A549 (cell line): ENCODE measurements at regions not wholly inside any gene's neighbourhood (a gene's known extent, or its start where the extent isn't known, plus 50 kb on each side); places are given as distances from the start of the nearest gene placed in this dataset.
A peak's percentile ranks its signal among the peaks of the same experiment; 100 is the strongest.

ENCODE experiments used
- ATAC-seq, 2 experiments: fragments of 200-7000 bp in 1 of 2; fragments of >200 bp in 1 of 2; cut with Nextera tagmentation in 1 of 2; cut with Tn5 transposase in 1 of 2; 3 replicates each; pipeline versions ENCODE4 v1.8.0 to v1.9.1; 2018 to 2020; ENCODE audit warnings: mild to moderate bottlenecking in 1 of 2, moderate library complexity in 1 of 2
- CTCF ChIA-PET: fragments of 300-600 bp; sonication (Branson Sonifier 250); formaldehyde crosslinking; extraction: SDS; loops from one replicate; lab custom pipeline; 2021; ENCODE audit warnings: antibody characterized with exemption, inconsistent platforms; lab: Yijun Ruan, JAX
- POLR2A ChIA-PET: fragments of 350-600 bp; formaldehyde crosslinking; extraction: SDS; loops from one replicate; lab custom pipeline; 2021; ENCODE audit warnings: antibody characterized with exemption, inconsistent platforms; lab: Yijun Ruan, JAX
- DNase-seq, 2 experiments: peaks; one replicate each; pipeline versions ENCODE4 v3.0.0 to v3.0.0-alpha.2; 2011 to 2016; ENCODE audit warnings: low read depth in 1 of 2, low spot score in 1 of 2
- FAIRE-seq: peaks from 2 replicates; lab custom pipeline; 2011; peaks lifted over from hg19 to GRCh38; lab: Jason Lieb, UNC
- H3K27ac ChIP-seq, 2 experiments: fragments of >200 bp; sonication (Bioruptor Twin); formaldehyde crosslinking; 3 replicates each; pipeline ENCODE4 v1.5.1; 2016 to 2017
- H3K4me1 ChIP-seq: fragments of >200 bp; sonication (Bioruptor Twin); formaldehyde crosslinking; 3 replicates; pipeline ENCODE4 v1.6.1; 2016
- H3K4me2 ChIP-seq: fragments of >200 bp; sonication (Bioruptor Twin); formaldehyde crosslinking; 3 replicates; pipeline ENCODE4 v1.6.1; 2016
- H3K4me3 ChIP-seq: fragments of >200 bp; sonication (Bioruptor Twin); formaldehyde crosslinking; 3 replicates; pipeline ENCODE4 v1.5.1; 2016
- H3K9me3 ChIP-seq: fragments of >200 bp; sonication (Bioruptor Twin); formaldehyde crosslinking; 3 replicates; pipeline ENCODE4 v1.6.1; 2016
- CBX2 ChIP-seq: fragments of 200-600 bp; sonication (generic); IDR thresholded peaks from 2 replicates; pipeline ENCODE4 v1.6.1; 2016; ENCODE audit warnings: low read depth, mild to moderate bottlenecking, borderline replicate concordance
- CBX8 ChIP-seq: fragments of 200-600 bp; sonication (generic); IDR thresholded peaks from 2 replicates; pipeline ENCODE4 v1.6.1; 2016
- CEBPB ChIP-seq, 2 experiments: fragments of >200 bp in 1 of 2; sonication (Bioruptor Twin) in 1 of 2; formaldehyde crosslinking in 1 of 2; IDR thresholded peaks; 2 replicates each; pipeline ENCODE4 v1.6.1; 2012 to 2016
- CHD4 ChIP-seq: fragments of 200-600 bp; sonication (generic); IDR thresholded peaks from 2 replicates; pipeline ENCODE4 v1.6.1; 2016; ENCODE audit warnings: antibody characterized with exemption, mild to moderate bottlenecking, borderline replicate concordance
- CTCF ChIP-seq: fragments of >200 bp; sonication (Bioruptor Twin); formaldehyde crosslinking; IDR thresholded peaks from 3 replicates; pipeline ENCODE4 v1.5.1; 2016
- EHMT2 ChIP-seq: fragments of 200-600 bp; sonication (generic); IDR thresholded peaks from 2 replicates; pipeline ENCODE4 v1.6.1; 2016; ENCODE audit warnings: antibody characterized with exemption, low read depth, mild to moderate bottlenecking, moderate library complexity
- EP300 ChIP-seq, 2 experiments: fragments of >200 bp; sonication (Bioruptor Twin); formaldehyde crosslinking; IDR thresholded peaks; 2 replicates in 1 of 2; 3 replicates in 1 of 2; pipeline ENCODE4 v1.6.1; 2016 to 2017
- HDAC2 ChIP-seq: fragments of 200-600 bp; sonication (generic); IDR thresholded peaks from 2 replicates; pipeline ENCODE4 v1.6.1; 2016
- HEYL ChIP-seq: fragments of 250-450 bp; sonication (Bioruptor Pico); IDR thresholded peaks from 2 replicates; pipeline ENCODE4 v1.8.0; 2021; ENCODE audit warnings: mild to moderate bottlenecking, moderate library complexity
- HMGXB4 ChIP-seq: fragments of 250-450 bp; sonication (Bioruptor Pico); IDR thresholded peaks from 2 replicates; pipeline ENCODE4 v1.5.0; 2021; ENCODE audit warnings: mild to moderate bottlenecking, moderate library complexity, borderline replicate concordance
- MAFK ChIP-seq: fragments of 450-650 bp; IDR thresholded peaks from 2 replicates; pipeline ENCODE4 v1.6.1; 2014; ENCODE audit not compliant: partially characterized antibody
- MAZ ChIP-seq: fragments of 150-350 bp; IDR thresholded peaks from 2 replicates; pipeline ENCODE4 v1.6.1; 2014; ENCODE audit warnings: antibody characterized with exemption, low read depth, low read length, borderline replicate concordance
- PBX3 ChIP-seq: IDR thresholded peaks from 2 replicates; pipeline ENCODE4 v1.6.1; 2012
- POLR2A ChIP-seq: IDR thresholded peaks from 2 replicates; pipeline ENCODE4 v1.6.1; 2012; ENCODE audit warnings: mild to moderate bottlenecking, low read length
- RAD21 ChIP-seq, 2 experiments: fragments of >200 bp in 1 of 2; sonication (Bioruptor Twin) in 1 of 2; formaldehyde crosslinking in 1 of 2; IDR thresholded peaks in 1 of 2; conservative IDR thresholded peaks in 1 of 2; 2 replicates in 1 of 2; 3 replicates in 1 of 2; pipeline ENCODE4 v1.6.1; 2012 to 2018; ENCODE audit warnings: inconsistent platforms in 1 of 2
- RARB ChIP-seq: fragments of 250-450 bp; sonication (Bioruptor Pico); IDR thresholded peaks from 2 replicates; pipeline ENCODE4 v1.8.0; 2021; ENCODE audit warnings: mild to moderate bottlenecking, moderate library complexity
- SMC3 ChIP-seq: fragments of >200 bp; sonication (Bioruptor Twin); formaldehyde crosslinking; IDR thresholded peaks from 3 replicates; pipeline ENCODE4 v1.6.1; 2018; ENCODE audit warnings: inconsistent platforms
- SREBF2 ChIP-seq: fragments of 450-650 bp; IDR thresholded peaks from 2 replicates; pipeline ENCODE4 v1.6.1; 2014; ENCODE audit warnings: mild to moderate bottlenecking, moderate library complexity
- TP53 ChIP-seq: fragments of 250-450 bp; sonication (Bioruptor Pico); IDR thresholded peaks from 2 replicates; pipeline ENCODE4 v1.5.0; 2021; ENCODE audit warnings: mild to moderate bottlenecking, moderate library complexity
- WGBS: methylation state at CpG from one replicate; pipeline ENCODE4 v1.1.6; 2017; ENCODE audit errors: missing lambda C conversion rate; 5-methylcytosine and 5-hydroxymethylcytosine counted together
- TF ChIP-seq, protein P1 (sequence below): IDR thresholded peaks from 2 replicates; pipeline ENCODE4 v1.6.1; 2012; ENCODE audit warnings: low read depth, borderline replicate concordance

- POLR2A ChIA-PET, result no interaction called here
Measured at GRCh38 chr11:19398273-19398672, 157.5 kb upstream of the E2F8 start.

GRCh38 chr11:19395050-19395449, 154.3 kb upstream of the E2F8 start:
- Histone ChIP-seq H3K4me1 (peaks cover 9% of the 10 kb centered on the region; the same call in 1 of the 3 replicates), H3K27ac (no peak overlapping the region), H3K4me2 (no peak overlapping the region), H3K4me3 (no peak overlapping the region), H3K9me3 (no peaks in the 10 kb centered on the region)
- WGBS, result 63% methylated on average over 3 of the region's 3 CpGs
- ChIA-PET POLR2A (no interaction called here), CTCF (interaction anchor here (1.0 kb wide), 1 partner anchor 324 kb away, joined by 3 read pairs; no protein-coding TSS in a partner anchor)
- no peak for TF ChIP-seq CHD4
- FAIRE-seq (no peak), ATAC-seq (no peak), DNase-seq (no peak)

More at GRCh38 chr11:19398273-19398672, 157.5 kb upstream of the E2F8 start:
- Histone ChIP-seq H3K4me2 (peak overlapping the region; percentile 32; the same call in 1 of the 3 replicates), H3K27ac (no peak overlapping the region), H3K4me1 (peaks cover 9% of the 10 kb centered on the region; the same call in 1 of the 3 replicates), H3K9me3 (no peaks in the 10 kb centered on the region), H3K4me3 (no peak overlapping the region)
- ATAC-seq (no peak), FAIRE-seq (no peak), DNase-seq (no peak)
- 68% methylated on average over 5 of the region's 5 CpGs for whole genome bisulfite sequencing
- CTCF ChIA-PET, result interaction anchor here (0.9 to 2.1 kb wide), 2 partner anchors 8 to 74 kb away, joined by 3 to 5 read pairs; no protein-coding TSS in a partner anchor
- TF ChIP-seq PBX3 (no peak), HEYL (no peak), CTCF (no peak)

DNA sequence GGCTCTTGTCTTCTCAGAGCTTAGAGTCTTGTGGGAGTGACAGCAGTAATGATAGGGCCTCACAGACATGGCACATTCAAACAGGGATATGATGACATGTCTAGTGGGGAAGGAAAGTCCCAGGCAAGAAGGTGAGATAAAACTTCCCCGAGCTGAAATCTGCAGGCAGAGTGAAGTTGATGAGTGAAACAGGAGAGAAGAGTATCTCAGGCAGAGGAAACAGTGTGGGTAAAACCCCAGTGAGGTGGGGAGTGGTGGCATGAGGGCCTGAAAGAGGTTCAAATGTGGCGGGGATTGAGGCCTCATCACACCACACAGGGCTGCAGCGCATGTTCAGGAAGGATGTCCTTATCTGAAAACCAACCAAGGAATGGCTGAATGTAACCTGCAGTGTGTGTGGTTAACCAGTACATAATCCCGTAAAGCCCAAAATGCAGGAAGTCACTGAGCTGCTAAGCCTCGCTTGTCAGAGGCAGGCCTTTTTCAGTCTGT, 153.8 kb upstream of the E2F8 start:
- TF ChIP-seq POLR2A, result no peak
- TF ChIP-seq MAFK, result no peak
- TF ChIP-seq SREBF2, result no peak
- TF ChIP-seq CEBPB (IDR thresholded peaks at IDR 0.05), result no peak
- TF ChIP-seq SMC3, result no peak
- TF ChIP-seq CBX8, result no peak
- TF ChIP-seq, protein P1, sequence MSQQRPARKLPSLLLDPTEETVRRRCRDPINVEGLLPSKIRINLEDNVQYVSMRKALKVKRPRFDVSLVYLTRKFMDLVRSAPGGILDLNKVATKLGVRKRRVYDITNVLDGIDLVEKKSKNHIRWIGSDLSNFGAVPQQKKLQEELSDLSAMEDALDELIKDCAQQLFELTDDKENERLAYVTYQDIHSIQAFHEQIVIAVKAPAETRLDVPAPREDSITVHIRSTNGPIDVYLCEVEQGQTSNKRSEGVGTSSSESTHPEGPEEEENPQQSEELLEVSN, result no peak
- no peak for TF ChIP-seq TP53 (CRISPR knock-in tag)
- TF ChIP-seq RAD21 (conservative IDR thresholded peaks at IDR 0.05 in 1 of 2, IDR thresholded peaks at IDR 0.05 in 1 of 2), result no peak
- no peak for TF ChIP-seq EHMT2
- no peak for TF ChIP-seq RARB (CRISPR knock-in tag)
- no peak for TF ChIP-seq HDAC2
- no peak for TF ChIP-seq EP300 (IDR thresholded peaks at IDR 0.05)
- TF ChIP-seq PBX3, result no peak
- TF ChIP-seq HMGXB4 (CRISPR knock-in tag), result no peak
- TF ChIP-seq MAZ, result no peak
- TF ChIP-seq CBX2, result no peak
- 67% methylated on average over 5 of the region's 5 CpGs for WGBS

More for the DNA sequence above, 153.8 kb upstream of the E2F8 start:
- no peak overlapping the region for H3K27ac ChIP-seq
- no peak overlapping the region for H3K4me3 ChIP-seq
- POLR2A ChIA-PET, result no interaction called here
- CTCF ChIA-PET, result interaction anchor here (0.7 to 1.5 kb wide), 3 partner anchors 8 to 324 kb away, joined by 3 to 4 read pairs (median 3); no protein-coding TSS in a partner anchor
- H3K4me2 ChIP-seq, result no peak overlapping the region
- ATAC-seq, result no peak
- H3K4me1 ChIP-seq, result peaks cover 9% of the 10 kb centered on the region; the same call in 1 of the 3 replicates
- H3K9me3 ChIP-seq, result no peaks in the 10 kb centered on the region
- DNase-seq, result no peak
- no peak for FAIRE-seq
